Epithelial cell of esophagus (primary cell): ENCODE measurements at regions not wholly inside any gene's neighbourhood (a gene's known extent, or its start where the extent isn't known, plus 50 kb on each side); places are given as distances from the start of the nearest gene placed in this dataset.

Experiments
- DNase-seq: peaks from one replicate; pipeline ENCODE4 v3.0.0; 2010; ENCODE audit warnings: low read depth
- H3K4me3 ChIP-seq: 2 replicates; pipeline ENCODE4 v1.5.1; 2011; ENCODE audit warnings: mild to moderate bottlenecking, low read length, control low read depth
- TF ChIP-seq, protein P1 (sequence below): IDR thresholded peaks from 2 replicates; pipeline ENCODE4 v1.5.1; 2011; ENCODE audit warnings: low read depth, mild to moderate bottlenecking, low read length, control low read depth, inconsistent platforms; ENCODE audit not compliant: insufficient read depth; ENCODE audit errors: missing control alignments

DNA sequence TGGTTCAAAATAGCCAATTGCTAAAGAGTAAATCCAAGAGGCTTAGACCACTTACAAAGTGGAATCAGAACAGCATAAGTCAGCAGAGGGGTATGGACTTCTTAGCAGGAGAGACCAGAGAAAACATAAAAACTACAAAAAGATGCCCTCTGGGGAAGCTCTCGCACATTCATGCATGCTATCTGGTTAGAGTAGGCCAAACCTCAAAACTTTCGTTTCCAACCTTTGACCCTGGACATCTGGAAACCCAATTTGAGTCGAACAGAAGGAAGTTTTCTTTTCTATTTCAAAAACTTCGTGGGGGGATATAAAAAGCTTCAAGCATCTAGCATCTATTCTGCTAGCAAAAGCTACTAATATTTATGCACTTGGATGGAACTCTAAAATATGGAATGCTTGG lies 523.9 kb upstream of the AGTR1 start:
- no peak for DNase-seq
- TF ChIP-seq, protein P1, sequence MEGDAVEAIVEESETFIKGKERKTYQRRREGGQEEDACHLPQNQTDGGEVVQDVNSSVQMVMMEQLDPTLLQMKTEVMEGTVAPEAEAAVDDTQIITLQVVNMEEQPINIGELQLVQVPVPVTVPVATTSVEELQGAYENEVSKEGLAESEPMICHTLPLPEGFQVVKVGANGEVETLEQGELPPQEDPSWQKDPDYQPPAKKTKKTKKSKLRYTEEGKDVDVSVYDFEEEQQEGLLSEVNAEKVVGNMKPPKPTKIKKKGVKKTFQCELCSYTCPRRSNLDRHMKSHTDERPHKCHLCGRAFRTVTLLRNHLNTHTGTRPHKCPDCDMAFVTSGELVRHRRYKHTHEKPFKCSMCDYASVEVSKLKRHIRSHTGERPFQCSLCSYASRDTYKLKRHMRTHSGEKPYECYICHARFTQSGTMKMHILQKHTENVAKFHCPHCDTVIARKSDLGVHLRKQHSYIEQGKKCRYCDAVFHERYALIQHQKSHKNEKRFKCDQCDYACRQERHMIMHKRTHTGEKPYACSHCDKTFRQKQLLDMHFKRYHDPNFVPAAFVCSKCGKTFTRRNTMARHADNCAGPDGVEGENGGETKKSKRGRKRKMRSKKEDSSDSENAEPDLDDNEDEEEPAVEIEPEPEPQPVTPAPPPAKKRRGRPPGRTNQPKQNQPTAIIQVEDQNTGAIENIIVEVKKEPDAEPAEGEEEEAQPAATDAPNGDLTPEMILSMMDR, result no peak
- H3K4me3 ChIP-seq, result no peak overlapping the region

- no peak for DNase-seq
- TF ChIP-seq, protein P1, result no peak
- no peak overlapping the region for H3K4me3 ChIP-seq
These were observed 522.5 kb upstream of the AGTR1 start for GRCh38 chr3:148175214-148175613.

- DNase-seq, result peak; percentile 36
- TF ChIP-seq, protein P1, result no peak
- no peak overlapping the region for H3K4me3 ChIP-seq
These were observed 519.2 kb upstream of the AGTR1 start for GRCh38 chr3:148178503-148178902.

DNA sequence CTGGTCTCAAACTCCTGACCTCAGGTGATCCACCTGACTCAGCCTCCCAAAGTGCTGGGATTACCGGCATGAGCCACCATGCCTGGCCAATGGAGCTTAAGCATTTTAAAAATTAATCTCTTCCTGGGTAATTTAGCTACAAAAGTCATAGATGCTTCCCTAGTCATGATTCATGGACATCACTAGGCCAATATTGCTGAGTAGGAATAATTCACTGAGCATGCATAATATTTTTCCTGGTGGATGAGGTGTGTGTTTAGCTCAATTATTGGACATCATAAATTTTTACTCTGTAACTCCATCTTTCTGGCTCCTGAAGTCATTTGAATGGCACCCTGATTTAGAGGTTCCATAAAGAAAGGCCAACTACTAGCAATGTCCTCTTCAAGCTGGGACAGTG lies 512.9 kb upstream of the AGTR1 start:
- TF ChIP-seq, protein P1, result no peak
- DNase-seq, result no peak
- H3K4me3 ChIP-seq, result no peak overlapping the region

- no peak for DNase-seq
- TF ChIP-seq, protein P1, result no peak
- H3K4me3 ChIP-seq, result no peak overlapping the region
These were observed 510.8 kb upstream of the AGTR1 start for GRCh38 chr3:148186881-148187280.

DNA sequence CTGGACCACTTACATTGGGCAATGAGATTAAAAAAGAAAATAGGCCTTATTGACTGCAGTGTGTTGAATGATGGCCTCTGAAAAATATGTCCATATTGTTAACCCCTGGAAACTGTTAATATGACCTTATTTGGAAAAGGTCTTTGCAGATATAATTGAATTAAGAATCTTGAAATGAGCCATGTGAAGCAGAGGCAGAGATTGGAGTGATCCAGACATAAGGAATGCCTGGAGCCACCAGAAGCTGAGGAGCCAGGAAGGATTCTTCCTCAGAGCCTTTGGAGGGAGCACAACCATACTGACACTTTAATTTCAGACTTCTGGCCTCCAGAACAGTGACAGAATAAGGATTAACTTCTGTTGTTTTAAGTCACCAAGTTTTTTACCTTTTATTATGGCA lies 510.4 kb upstream of the AGTR1 start:
- H3K4me3 ChIP-seq, result no peak overlapping the region
- no peak for DNase-seq
- TF ChIP-seq, protein P1, result no peak

DNA sequence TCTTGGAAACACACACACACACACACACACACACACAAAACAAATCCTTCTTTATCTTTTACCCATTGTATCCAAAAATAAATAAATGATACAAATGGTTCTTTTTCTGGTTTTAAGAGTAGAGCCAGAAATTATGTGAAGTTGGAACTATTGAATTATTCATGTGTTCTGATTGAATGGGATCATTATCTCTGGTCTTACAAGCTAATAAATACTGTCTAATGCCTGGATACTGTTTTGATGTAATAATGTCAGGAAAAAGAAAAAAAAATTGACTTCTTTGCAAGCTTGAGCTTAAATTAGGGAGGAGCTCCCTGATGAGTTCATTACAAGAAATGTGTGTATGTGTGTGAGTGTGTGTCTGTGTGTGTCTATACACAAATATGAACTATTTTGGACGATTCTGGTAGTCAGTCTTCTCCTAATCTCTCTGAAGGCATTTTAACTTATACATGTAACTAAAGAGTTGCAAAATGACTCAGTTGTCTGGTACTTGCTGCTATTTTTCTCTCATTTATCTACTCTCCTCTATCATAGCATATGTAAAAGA lies 507.2 kb upstream of the AGTR1 start:
- TF ChIP-seq, protein P1, result no peak
- no peak for DNase-seq
- H3K4me3 ChIP-seq, result no peak overlapping the region
